Right atrium auricular region (tissue), 2 donors: ENCODE measurements at regions not wholly inside any gene's neighbourhood (a gene's known extent, or its start where the extent isn't known, plus 50 kb on each side); places are given as distances from the start of the nearest gene placed in this dataset.

Experiments used
- DNase-seq: peaks from one replicate; pipeline ENCODE4 v3.0.0-alpha.2; 2019; ENCODE audit warnings: low spot score
- H3K27ac ChIP-seq, 2 donors: fragments of 200-600 bp; sonication (generic); 1 replicate in 1 of 2; 2 replicates in 1 of 2; pipeline ENCODE4 v1.5.1; 2016 to 2019
- H3K27me3 ChIP-seq, 2 donors: fragments of 200-600 bp; sonication (generic); one replicate each; pipeline versions ENCODE4 v1.5.1 to v1.6.0; 2017 to 2019
- H3K36me3 ChIP-seq: fragments of 200-600 bp; sonication (generic); one replicate; pipeline ENCODE4 v1.5.1; 2016
- H3K4me1 ChIP-seq, 2 donors: fragments of 200-600 bp; sonication (generic); one replicate each; pipeline versions ENCODE4 v1.5.1 to v1.6.0; 2017 to 2019
- H3K4me3 ChIP-seq, 2 donors: fragments of 200-600 bp; sonication (generic); 1 replicate in 1 of 2; 2 replicates in 1 of 2; pipeline ENCODE4 v1.5.1; 2017 to 2019; ENCODE audit warnings: mild to moderate bottlenecking in 1 of 2, moderate library complexity in 1 of 2
- H3K9me3 ChIP-seq, 2 donors: fragments of 200-600 bp; sonication (generic); one replicate each; pipeline ENCODE4 v1.5.1; 2019
- TF ChIP-seq, protein P1 (sequence below), 2 donors: fragments of 200-600 bp; sonication (generic); IDR thresholded peaks; one replicate each; pipeline ENCODE4 v1.5.1; 2019; ENCODE audit warnings: antibody characterized with exemption in 2 of 2

DNA sequence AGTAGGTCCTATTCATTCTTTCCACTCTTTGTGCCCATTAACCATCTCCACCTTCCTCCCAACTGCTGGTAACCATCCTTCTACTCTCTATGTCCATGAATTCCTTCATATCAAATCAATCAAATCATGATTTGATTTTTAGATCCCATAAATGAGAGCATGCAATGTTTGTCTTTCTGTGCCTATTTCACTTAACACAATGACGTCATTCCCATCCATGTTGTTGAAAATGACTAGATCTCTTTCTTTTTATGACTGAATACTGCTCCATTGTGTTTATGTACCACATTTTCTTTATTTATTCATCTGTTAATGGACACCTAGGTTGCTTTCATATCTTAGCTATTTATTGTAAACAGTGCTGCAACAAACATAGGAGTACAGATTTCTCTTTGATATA, 827.3 kb upstream of the NRXN1 start:
- Histone ChIP-seq H3K27me3 (no peaks in the 10 kb centered on the region), H3K27ac (no peak overlapping the region), H3K4me3 (no peak overlapping the region), H3K36me3 (no peaks in the 10 kb centered on the region), H3K4me1 (no peaks in the 10 kb centered on the region), H3K9me3 (peaks cover 0 to 5% of the 10 kb centered on the region in 2 donors)
- TF ChIP-seq, protein P1, sequence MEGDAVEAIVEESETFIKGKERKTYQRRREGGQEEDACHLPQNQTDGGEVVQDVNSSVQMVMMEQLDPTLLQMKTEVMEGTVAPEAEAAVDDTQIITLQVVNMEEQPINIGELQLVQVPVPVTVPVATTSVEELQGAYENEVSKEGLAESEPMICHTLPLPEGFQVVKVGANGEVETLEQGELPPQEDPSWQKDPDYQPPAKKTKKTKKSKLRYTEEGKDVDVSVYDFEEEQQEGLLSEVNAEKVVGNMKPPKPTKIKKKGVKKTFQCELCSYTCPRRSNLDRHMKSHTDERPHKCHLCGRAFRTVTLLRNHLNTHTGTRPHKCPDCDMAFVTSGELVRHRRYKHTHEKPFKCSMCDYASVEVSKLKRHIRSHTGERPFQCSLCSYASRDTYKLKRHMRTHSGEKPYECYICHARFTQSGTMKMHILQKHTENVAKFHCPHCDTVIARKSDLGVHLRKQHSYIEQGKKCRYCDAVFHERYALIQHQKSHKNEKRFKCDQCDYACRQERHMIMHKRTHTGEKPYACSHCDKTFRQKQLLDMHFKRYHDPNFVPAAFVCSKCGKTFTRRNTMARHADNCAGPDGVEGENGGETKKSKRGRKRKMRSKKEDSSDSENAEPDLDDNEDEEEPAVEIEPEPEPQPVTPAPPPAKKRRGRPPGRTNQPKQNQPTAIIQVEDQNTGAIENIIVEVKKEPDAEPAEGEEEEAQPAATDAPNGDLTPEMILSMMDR (IDR thresholded peaks at IDR 0.05) = no peak
- DNase-seq = no peak

DNA sequence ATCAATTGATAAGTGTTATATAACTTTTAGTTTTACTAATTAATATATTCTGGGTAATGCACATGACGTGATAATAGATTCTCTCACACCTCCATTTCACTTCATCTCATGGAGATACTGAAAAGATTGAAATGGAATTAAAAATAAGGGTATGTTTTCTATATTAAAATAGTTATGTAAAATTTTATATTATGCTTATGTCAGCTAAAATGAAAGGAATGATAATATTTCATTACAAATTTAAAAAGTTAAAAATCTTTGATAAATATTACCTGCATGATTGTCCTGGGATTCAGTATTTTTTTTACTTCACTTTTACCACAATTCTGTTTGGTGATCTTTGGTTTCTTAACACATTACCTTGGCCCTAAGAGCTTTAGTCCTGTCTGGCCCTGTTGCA, 823.8 kb upstream of the NRXN1 start:
- Histone ChIP-seq H3K27me3 (no peaks in the 10 kb centered on the region), H3K4me1 (no peaks in the 10 kb centered on the region), H3K9me3 (no peaks in the 10 kb centered on the region), H3K36me3 (no peaks in the 10 kb centered on the region), H3K4me3 (no peak overlapping the region), H3K27ac (no peak overlapping the region)
- no peak for DNase-seq
- TF ChIP-seq, protein P1 (IDR thresholded peaks at IDR 0.05) = no peak

DNA sequence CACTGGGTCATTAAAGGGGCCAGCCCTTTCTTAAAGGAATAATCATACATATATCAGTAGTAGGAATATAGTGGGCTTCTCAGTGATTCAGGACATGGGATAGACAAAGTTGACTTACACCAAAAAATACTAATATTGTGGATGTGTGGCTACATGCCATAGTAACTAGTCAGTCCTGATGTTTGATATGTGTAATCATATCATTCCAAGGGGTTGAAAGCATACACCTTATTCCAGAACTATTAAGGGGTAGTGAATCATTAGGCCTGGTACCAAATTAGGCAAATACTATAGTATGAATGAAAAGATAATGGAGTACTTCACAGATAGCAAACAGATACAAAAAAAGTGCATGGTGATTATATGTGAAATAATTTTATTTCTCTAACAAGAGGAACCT, 814.9 kb upstream of the NRXN1 start:
- H3K27ac ChIP-seq = no peak overlapping the region
- TF ChIP-seq, protein P1 (IDR thresholded peaks at IDR 0.05) = no peak
- no peaks in the 10 kb centered on the region for H3K9me3 ChIP-seq
- no peak overlapping the region for H3K4me3 ChIP-seq
- DNase-seq = no peak
- H3K27me3 ChIP-seq = no peaks in the 10 kb centered on the region
- H3K4me1 ChIP-seq = no peaks in the 10 kb centered on the region
- H3K36me3 ChIP-seq = no peaks in the 10 kb centered on the region

DNA sequence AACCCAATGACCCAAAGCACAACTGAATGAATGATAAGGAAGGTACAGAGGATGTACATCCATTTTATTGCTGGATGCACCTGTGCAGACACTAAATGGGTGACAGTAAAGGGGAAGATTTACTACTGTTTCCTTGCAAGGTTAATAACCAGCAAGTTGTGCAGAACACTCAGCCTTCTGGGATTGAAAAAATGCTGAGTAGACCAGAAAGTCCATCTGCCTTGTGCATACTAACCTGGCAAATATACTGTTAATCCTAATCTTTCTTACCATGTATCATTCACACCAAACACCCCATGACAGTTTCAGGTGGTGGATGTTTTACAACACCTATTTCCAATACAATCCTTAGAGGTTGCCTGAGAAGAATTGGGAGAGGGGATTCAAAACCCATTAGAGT, 814.1 kb upstream of the NRXN1 start:
- H3K4me3 ChIP-seq = no peak overlapping the region
- no peak overlapping the region for H3K27ac ChIP-seq
- no peaks in the 10 kb centered on the region for H3K27me3 ChIP-seq
- TF ChIP-seq, protein P1 (IDR thresholded peaks at IDR 0.05) = no peak
- H3K9me3 ChIP-seq = no peaks in the 10 kb centered on the region
- DNase-seq = no peak
- H3K4me1 ChIP-seq = no peaks in the 10 kb centered on the region
- no peaks in the 10 kb centered on the region for H3K36me3 ChIP-seq

DNA sequence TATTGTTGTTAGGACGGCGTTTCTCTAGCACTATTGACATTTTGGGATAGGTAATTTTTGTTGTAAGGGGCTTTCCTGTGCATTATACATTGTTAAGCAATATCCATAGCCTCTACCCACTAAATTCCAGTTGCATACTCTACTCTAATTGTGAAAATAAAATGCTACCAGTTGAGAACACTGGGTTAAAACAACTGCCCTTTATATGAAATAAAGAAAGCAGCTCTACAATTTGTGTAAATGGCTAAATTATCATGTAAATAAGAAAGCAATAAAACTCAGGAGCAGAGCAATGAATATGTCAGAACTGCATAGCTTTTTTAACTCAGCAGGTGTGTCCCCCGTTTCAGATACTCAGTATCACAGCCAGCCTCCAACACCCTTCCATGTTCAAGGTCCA, 812.7 kb upstream of the NRXN1 start:
- Histone ChIP-seq H3K4me3 (no peak overlapping the region), H3K27me3 (no peaks in the 10 kb centered on the region)

DNA sequence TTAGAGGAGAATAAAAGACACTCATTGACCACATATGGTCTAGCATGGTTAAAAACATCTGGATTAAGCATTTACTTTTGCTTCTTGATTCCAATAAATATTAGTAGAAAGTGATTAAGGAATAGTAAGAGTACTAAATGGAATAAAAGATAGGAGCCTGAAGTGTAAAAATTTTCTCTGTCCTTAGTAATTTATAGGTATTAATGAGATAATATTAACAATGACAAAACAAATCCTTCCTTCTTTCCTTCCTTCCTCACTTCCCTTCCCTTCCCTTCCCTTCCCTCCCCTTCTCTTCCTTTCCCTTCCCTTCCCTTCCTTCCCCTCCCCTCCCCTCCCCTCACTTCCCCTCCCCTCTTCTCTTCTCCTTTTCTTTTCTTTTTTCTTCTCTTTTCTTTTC, 797.5 kb upstream of the NRXN1 start:
- no peak overlapping the region for H3K27ac ChIP-seq
- DNase-seq = no peak
- H3K27me3 ChIP-seq = no peaks in the 10 kb centered on the region
- no peaks in the 10 kb centered on the region for H3K9me3 ChIP-seq
- H3K36me3 ChIP-seq = no peaks in the 10 kb centered on the region
- H3K4me1 ChIP-seq = no peaks in the 10 kb centered on the region
- TF ChIP-seq, protein P1 (IDR thresholded peaks at IDR 0.05) = no peak
- H3K4me3 ChIP-seq = no peak overlapping the region

More for the DNA sequence above, 812.7 kb upstream of the NRXN1 start:
- Histone ChIP-seq H3K4me1 (no peaks in the 10 kb centered on the region), H3K36me3 (no peaks in the 10 kb centered on the region), H3K9me3 (no peaks in the 10 kb centered on the region), H3K27ac (no peak overlapping the region)
- no peak for DNase-seq
- TF ChIP-seq, protein P1 (IDR thresholded peaks at IDR 0.05) = no peak
